ENCODE measurements at regions not wholly inside any gene's neighbourhood (a gene's known extent, or its start where the extent isn't known, plus 50 kb on each side); places are given as distances from the start of the nearest gene placed in this dataset.

- no peaks in the 10 kb centered on the region for H3K36me3 Mint-ChIP-seq
- ATAC-seq (no peak), DNase-seq (ENCODE audit: low spot score in 2 of 2) (no peak)
- no peak overlapping the region for H3K27ac Mint-ChIP-seq
- H3K9me3 Mint-ChIP-seq = peaks cover 0 to 11% of the 10 kb centered on the region in 2 donors
These were observed 269.4 kb downstream of the HLX start for GRCh38 chr1:221148660-221149059.

- DNase-seq (ENCODE audit: low spot score in 2 of 2) (no peak), ATAC-seq (no peak)
- Mint-ChIP-seq H3K9me3 (peaks cover 0 to 15% of the 10 kb centered on the region in 2 donors), H3K36me3 (no peaks in the 10 kb centered on the region), H3K27ac (no peak overlapping the region)
These were observed 269.9 kb downstream of the HLX start for GRCh38 chr1:221149111-221149510.

GRCh38 chr1:221149555-221150075, 270.4 kb downstream of the HLX start:
- DNase-seq (ENCODE audit: low spot score in 2 of 2) = no peak
- H3K36me3 Mint-ChIP-seq = no peaks in the 10 kb centered on the region
- no peak overlapping the region for H3K27ac Mint-ChIP-seq
- H3K9me3 Mint-ChIP-seq = peaks cover 0 to 15% of the 10 kb centered on the region in 2 donors
- no peak for ATAC-seq

GRCh38 chr1:221150996-221151395, 271.8 kb downstream of the HLX start:
- Mint-ChIP-seq H3K9me3 (peaks cover 0 to 12% of the 10 kb centered on the region in 2 donors), H3K36me3 (no peaks in the 10 kb centered on the region), H3K27ac (no peak overlapping the region)
- no peak for ATAC-seq
- DNase-seq (ENCODE audit: low spot score in 2 of 2) = no peak

GRCh38 chr1:221154932-221155331, 275.7 kb downstream of the HLX start:
- DNase-seq (ENCODE audit: low spot score in 2 of 2) = no peak
- ATAC-seq = no peak
- no peaks in the 10 kb centered on the region for H3K36me3 Mint-ChIP-seq
- H3K9me3 Mint-ChIP-seq = peaks cover 0 to 7% of the 10 kb centered on the region in 2 donors
- H3K27ac Mint-ChIP-seq = no peak overlapping the region

- Mint-ChIP-seq H3K36me3 (no peaks in the 10 kb centered on the region), H3K9me3 (peaks cover 0 to 9% of the 10 kb centered on the region in 2 donors), H3K27ac (no peak overlapping the region)
- DNase-seq (ENCODE audit: low spot score in 2 of 2) (no peak), ATAC-seq (no peak)
These were observed 278.0 kb downstream of the HLX start for GRCh38 chr1:221157026-221157761.

- no peak for ATAC-seq
- Mint-ChIP-seq H3K36me3 (no peaks in the 10 kb centered on the region), H3K9me3 (peaks cover 0 to 4% of the 10 kb centered on the region in 2 donors), H3K27ac (no peak overlapping the region)
- no peak for DNase-seq (ENCODE audit: low spot score in 2 of 2)
These were observed 280.4 kb downstream of the HLX start for GRCh38 chr1:221159608-221160007.

- peaks cover 0 to 4% of the 10 kb centered on the region in 2 donors for H3K9me3 Mint-ChIP-seq
- DNase-seq (ENCODE audit: low spot score in 2 of 2) (no peak), ATAC-seq (no peak)
- H3K27ac Mint-ChIP-seq = no peak overlapping the region
- no peaks in the 10 kb centered on the region for H3K36me3 Mint-ChIP-seq
These were observed 282.4 kb downstream of the HLX start for GRCh38 chr1:221161571-221162041.

- H3K27ac Mint-ChIP-seq = no peak overlapping the region
- H3K36me3 Mint-ChIP-seq = no peaks in the 10 kb centered on the region
- ATAC-seq = no peak
- no peak for DNase-seq (ENCODE audit: low spot score in 2 of 2)
- H3K9me3 Mint-ChIP-seq = peaks cover 0 to 4% of the 10 kb centered on the region in 2 donors
These were observed 283.1 kb downstream of the HLX start for GRCh38 chr1:221162352-221162751.

GRCh38 chr1:221162939-221163338, 283.7 kb downstream of the HLX start:
- no peaks in the 10 kb centered on the region for H3K36me3 Mint-ChIP-seq
- H3K27ac Mint-ChIP-seq = no peak overlapping the region
- peaks cover 0 to 4% of the 10 kb centered on the region in 2 donors for H3K9me3 Mint-ChIP-seq
- ATAC-seq = no peak
- DNase-seq (ENCODE audit: low spot score in 2 of 2) = no peak

- ATAC-seq (no peak), DNase-seq (ENCODE audit: low spot score in 2 of 2) (no peak)
- Mint-ChIP-seq H3K36me3 (no peaks in the 10 kb centered on the region), H3K9me3 (peaks cover 0 to 4% of the 10 kb centered on the region in 2 donors), H3K27ac (no peak overlapping the region)
These were observed 284.8 kb downstream of the HLX start for GRCh38 chr1:221164029-221164428.

GRCh38 chr1:221164951-221165838, 286.0 kb downstream of the HLX start:
- no peak for ATAC-seq
- no peak for DNase-seq (ENCODE audit: low spot score in 2 of 2)
- H3K36me3 Mint-ChIP-seq = no peaks in the 10 kb centered on the region
- peaks cover 0 to 4% of the 10 kb centered on the region in 2 donors for H3K9me3 Mint-ChIP-seq
- H3K27ac Mint-ChIP-seq = no peak overlapping the region

- Mint-ChIP-seq H3K9me3 (peaks cover 0 to 4% of the 10 kb centered on the region in 2 donors), H3K36me3 (no peaks in the 10 kb centered on the region), H3K27ac (no peak overlapping the region)
- ATAC-seq (no peak), DNase-seq (ENCODE audit: low spot score in 2 of 2) (no peak)
These were observed 286.7 kb downstream of the HLX start for GRCh38 chr1:221165839-221166500.

GRCh38 chr1:221166559-221167318, 287.5 kb downstream of the HLX start:
- ATAC-seq = no peak
- DNase-seq (ENCODE audit: low spot score in 2 of 2) = no peak
- H3K9me3 Mint-ChIP-seq = peaks cover 6 to 7% of the 10 kb centered on the region in 2 donors
- no peaks in the 10 kb centered on the region for H3K36me3 Mint-ChIP-seq
- no peak overlapping the region for H3K27ac Mint-ChIP-seq

- ATAC-seq = no peak
- Mint-ChIP-seq H3K27ac (no peak overlapping the region), H3K9me3 (peaks cover 7 to 8% of the 10 kb centered on the region in 2 donors), H3K36me3 (no peaks in the 10 kb centered on the region)
- no peak for DNase-seq (ENCODE audit: low spot score in 2 of 2)
These were observed 290.2 kb downstream of the HLX start for GRCh38 chr1:221169447-221169889.

- Mint-ChIP-seq H3K36me3 (no peaks in the 10 kb centered on the region), H3K27ac (no peak overlapping the region), H3K9me3 (peaks cover 7 to 8% of the 10 kb centered on the region in 2 donors)
- DNase-seq (ENCODE audit: low spot score in 2 of 2) = no peak
- ATAC-seq = no peak
These were observed 290.9 kb downstream of the HLX start for GRCh38 chr1:221170171-221170570.
